ENCODE measurements at regions not wholly inside any gene's neighbourhood (a gene's known extent, or its start where the extent isn't known, plus 50 kb on each side); places are given as distances from the start of the nearest gene placed in this dataset.

- intact Hi-C loops (cut with DNase I): no loop called here
- no peak for DNase-seq (ENCODE audit: low spot score)
Measured at GRCh38 chr13:85618521-85618920, 180.7 kb downstream of the SLITRK6 start.

- intact Hi-C loops (cut with DNase I): no loop called here
- no peak for DNase-seq (ENCODE audit: low spot score)
Measured at GRCh38 chr13:85616275-85616674, 182.9 kb downstream of the SLITRK6 start.

GRCh38 chr13:85615031-85615430, 184.2 kb downstream of the SLITRK6 start:
- intact Hi-C loops (cut with DNase I): no loop called here
- no peak for DNase-seq (ENCODE audit: low spot score)

GRCh38 chr13:85610024-85610423, 189.2 kb downstream of the SLITRK6 start:
- intact Hi-C loops (cut with DNase I): no loop called here

GRCh38 chr13:85608255-85608829, 190.9 kb downstream of the SLITRK6 start:
- intact Hi-C loops (cut with DNase I): no loop called here
- DNase-seq (ENCODE audit: low spot score): no peak

More at GRCh38 chr13:85610024-85610423, 189.2 kb downstream of the SLITRK6 start:
- no peak for DNase-seq (ENCODE audit: low spot score)

GRCh38 chr13:85603735-85604134, 195.5 kb downstream of the SLITRK6 start:
- DNase-seq (ENCODE audit: low spot score): no peak
- intact Hi-C loops (cut with DNase I): no loop called here

- intact Hi-C loops (cut with DNase I): no loop called here
- no peak for DNase-seq (ENCODE audit: low spot score)
Measured at GRCh38 chr13:85601526-85601925, 197.7 kb downstream of the SLITRK6 start.

GRCh38 chr13:85597790-85598500, 201.3 kb downstream of the SLITRK6 start:
- no peak for DNase-seq (ENCODE audit: low spot score)
- intact Hi-C loops (cut with DNase I): no loop called here

GRCh38 chr13:85592211-85592610, 207.0 kb downstream of the SLITRK6 start:
- no peak for DNase-seq (ENCODE audit: low spot score)
- intact Hi-C loops (cut with DNase I): no loop called here

GRCh38 chr13:85590231-85590931, 208.8 kb downstream of the SLITRK6 start:
- no peak for DNase-seq (ENCODE audit: low spot score)
- intact Hi-C loops (cut with DNase I): no loop called here

- DNase-seq (ENCODE audit: low spot score): no peak
- intact Hi-C loops (cut with DNase I): no loop called here
Measured at GRCh38 chr13:85589021-85589420, 210.2 kb downstream of the SLITRK6 start.

- DNase-seq (ENCODE audit: low spot score): no peak
- intact Hi-C loops (cut with DNase I): no loop called here
Measured at GRCh38 chr13:85588359-85588758, 210.9 kb downstream of the SLITRK6 start.

GRCh38 chr13:85586856-85587255, 212.4 kb downstream of the SLITRK6 start:
- intact Hi-C loops (cut with DNase I): no loop called here
- no peak for DNase-seq (ENCODE audit: low spot score)

- DNase-seq (ENCODE audit: low spot score): no peak
- intact Hi-C loops (cut with DNase I): no loop called here
Measured at GRCh38 chr13:85586422-85586831, 212.8 kb downstream of the SLITRK6 start.

- intact Hi-C loops (cut with DNase I): no loop called here
- no peak for DNase-seq (ENCODE audit: low spot score)
Measured at GRCh38 chr13:85582890-85583289, 216.3 kb downstream of the SLITRK6 start.

- intact Hi-C loops (cut with DNase I): no loop called here
- no peak for DNase-seq (ENCODE audit: low spot score)
Measured at GRCh38 chr13:85575110-85575509, 224.1 kb downstream of the SLITRK6 start.

GRCh38 chr13:85567909-85568308, 231.3 kb downstream of the SLITRK6 start:
- intact Hi-C loops (cut with DNase I): no loop called here

GRCh38 chr13:85565652-85566051, 233.6 kb downstream of the SLITRK6 start:
- intact Hi-C loops (cut with DNase I): no loop called here
- DNase-seq (ENCODE audit: low spot score): no peak

More at GRCh38 chr13:85567909-85568308, 231.3 kb downstream of the SLITRK6 start:
- no peak for DNase-seq (ENCODE audit: low spot score)

- DNase-seq (ENCODE audit: low spot score): no peak
- intact Hi-C loops (cut with DNase I): no loop called here
Measured at GRCh38 chr13:85564598-85564997, 234.6 kb downstream of the SLITRK6 start.

- intact Hi-C loops (cut with DNase I): no loop called here
- no peak for DNase-seq (ENCODE audit: low spot score)
Measured at GRCh38 chr13:85562282-85562681, 236.9 kb downstream of the SLITRK6 start.

Measured in posterior vena cava (tissue), 2 donors.